VCaP (cell line): ENCODE measurements at regions not wholly inside any gene's neighbourhood (a gene's known extent, or its start where the extent isn't known, plus 50 kb on each side); places are given as distances from the start of the nearest gene placed in this dataset.
A peak's percentile ranks its signal among the peaks of the same experiment; 100 is the strongest.
"Not testable (repeated sequence)": the region's sequence is repeated elsewhere in the genome, so short reads cannot be mapped to it uniquely, and the experiment has no call there.

Source experiments
- H3K27ac ChIP-seq: fragments of 450-650 bp; 2 replicates; pipeline ENCODE4 v1.5.1; 2017
- TF ChIP-seq, protein P1 (sequence below): fragments of 450-650 bp; conservative IDR thresholded peaks from 2 replicates; pipeline ENCODE4 v1.5.1; 2017; ENCODE audit warnings: mild to moderate bottlenecking, moderate library complexity

DNA sequence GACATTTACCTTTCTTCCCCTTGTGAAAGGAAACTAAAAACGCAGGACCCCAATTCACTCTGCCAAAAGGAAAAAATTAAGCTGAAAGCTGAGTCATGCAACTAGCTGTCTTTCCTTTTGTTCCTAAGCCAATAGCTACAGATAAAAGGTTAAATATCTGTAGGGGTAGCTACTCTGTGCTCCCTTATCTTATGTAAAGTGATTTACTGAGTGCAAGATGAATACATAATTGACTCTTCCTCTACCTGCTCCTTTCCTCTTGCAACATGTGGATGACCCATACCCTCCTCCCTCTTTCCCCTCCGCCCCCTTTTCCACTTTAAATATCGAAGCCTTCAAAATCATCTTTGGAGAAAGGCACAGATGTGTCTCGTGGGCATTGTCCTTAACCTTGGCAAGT is 68.0 kb upstream of the ZNF157 start:
- H3K27ac ChIP-seq, result no peak overlapping the region
- TF ChIP-seq, protein P1, sequence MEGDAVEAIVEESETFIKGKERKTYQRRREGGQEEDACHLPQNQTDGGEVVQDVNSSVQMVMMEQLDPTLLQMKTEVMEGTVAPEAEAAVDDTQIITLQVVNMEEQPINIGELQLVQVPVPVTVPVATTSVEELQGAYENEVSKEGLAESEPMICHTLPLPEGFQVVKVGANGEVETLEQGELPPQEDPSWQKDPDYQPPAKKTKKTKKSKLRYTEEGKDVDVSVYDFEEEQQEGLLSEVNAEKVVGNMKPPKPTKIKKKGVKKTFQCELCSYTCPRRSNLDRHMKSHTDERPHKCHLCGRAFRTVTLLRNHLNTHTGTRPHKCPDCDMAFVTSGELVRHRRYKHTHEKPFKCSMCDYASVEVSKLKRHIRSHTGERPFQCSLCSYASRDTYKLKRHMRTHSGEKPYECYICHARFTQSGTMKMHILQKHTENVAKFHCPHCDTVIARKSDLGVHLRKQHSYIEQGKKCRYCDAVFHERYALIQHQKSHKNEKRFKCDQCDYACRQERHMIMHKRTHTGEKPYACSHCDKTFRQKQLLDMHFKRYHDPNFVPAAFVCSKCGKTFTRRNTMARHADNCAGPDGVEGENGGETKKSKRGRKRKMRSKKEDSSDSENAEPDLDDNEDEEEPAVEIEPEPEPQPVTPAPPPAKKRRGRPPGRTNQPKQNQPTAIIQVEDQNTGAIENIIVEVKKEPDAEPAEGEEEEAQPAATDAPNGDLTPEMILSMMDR, result no peak

DNA sequence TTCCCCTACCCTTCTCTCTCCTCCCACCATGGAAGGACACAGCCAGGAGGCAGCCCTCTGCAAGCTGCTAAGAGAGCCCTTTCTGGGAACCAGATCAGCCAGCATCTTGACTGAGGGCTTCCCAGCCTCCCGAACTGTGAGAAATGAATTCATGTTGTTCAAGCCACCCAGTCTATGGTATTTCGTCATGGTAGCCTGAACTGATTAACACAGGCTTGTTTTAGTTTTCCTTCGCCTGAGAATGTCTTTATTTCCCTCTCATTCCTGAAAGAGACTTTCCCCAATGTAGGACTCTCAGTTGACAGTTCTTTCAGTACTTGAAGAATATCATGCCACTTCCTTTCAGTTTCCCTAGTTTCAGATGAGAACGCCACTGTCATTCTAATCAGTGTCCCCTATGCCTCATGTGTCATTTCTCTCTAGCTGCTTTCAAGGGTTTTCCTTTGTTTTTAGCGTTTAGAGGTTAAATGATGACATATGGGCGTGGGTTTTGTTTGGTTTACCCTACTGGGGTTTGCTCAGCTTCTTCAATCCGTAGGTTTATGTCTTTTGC is 63.8 kb upstream of the ZNF157 start:
- H3K27ac ChIP-seq, result not testable (repeated sequence)

DNA sequence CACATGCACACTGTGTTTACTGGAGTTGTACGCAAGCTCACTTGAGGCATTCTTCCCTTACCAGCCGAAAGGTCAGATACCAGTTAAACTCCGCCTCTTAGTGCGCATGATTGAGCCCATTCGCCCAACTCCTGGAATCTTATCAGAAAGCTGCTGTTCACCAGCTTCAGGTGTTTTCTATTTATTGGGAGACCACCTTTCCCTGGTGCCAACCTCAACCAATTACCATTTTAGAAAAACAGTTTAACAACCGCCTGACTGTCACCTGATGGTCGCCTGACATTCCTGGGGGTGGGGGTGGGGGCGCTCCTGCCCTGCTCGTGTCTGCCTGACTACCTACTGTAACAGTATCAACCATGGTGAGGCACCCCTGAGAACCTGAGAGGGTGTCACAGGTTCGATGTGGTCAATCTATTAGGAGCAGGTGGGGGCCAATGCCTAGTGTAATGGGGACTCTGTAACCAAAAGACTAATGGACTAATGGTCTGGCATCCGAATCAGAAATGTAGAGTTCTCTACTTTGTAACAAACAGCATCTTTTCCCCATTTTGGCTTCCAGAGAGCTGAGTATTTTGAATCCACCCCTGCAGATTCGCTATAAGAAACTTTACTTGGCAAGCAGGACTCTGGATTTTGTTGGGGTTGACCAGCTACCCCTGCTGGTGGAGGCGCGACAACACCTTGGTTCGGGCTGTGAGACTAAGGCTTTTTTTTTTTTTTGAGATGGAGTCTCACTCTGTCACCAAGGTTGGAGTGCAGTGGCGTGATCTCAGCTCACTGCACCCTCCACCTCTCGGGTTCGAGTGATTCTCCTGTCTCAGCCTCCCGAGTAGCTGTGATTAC is 58.2 kb upstream of the ZNF157 start:
- no peak overlapping the region for H3K27ac ChIP-seq
- TF ChIP-seq, protein P1, result peak; percentile 54

DNA sequence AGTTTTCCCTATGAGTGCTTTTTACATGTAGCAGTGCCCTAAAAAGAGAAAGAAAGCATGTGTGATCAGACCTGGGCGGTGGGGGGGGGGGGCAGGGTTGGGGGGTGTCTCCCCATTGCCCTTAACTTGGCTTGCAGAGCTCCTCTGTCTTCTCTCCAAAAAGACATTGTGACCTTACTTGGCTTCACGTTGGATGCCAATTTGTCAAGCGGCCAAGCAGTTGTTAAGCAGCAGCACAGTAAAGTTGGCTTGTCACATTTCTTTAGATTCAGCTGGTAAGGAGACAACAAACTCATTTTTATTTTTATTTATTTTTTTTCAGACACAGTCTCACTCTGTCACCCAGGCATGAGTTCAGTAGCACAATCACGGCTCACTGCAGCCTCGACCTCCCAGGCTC is 57.3 kb upstream of the ZNF157 start:
- H3K27ac ChIP-seq, result no peak overlapping the region
- TF ChIP-seq, protein P1, result no peak

DNA sequence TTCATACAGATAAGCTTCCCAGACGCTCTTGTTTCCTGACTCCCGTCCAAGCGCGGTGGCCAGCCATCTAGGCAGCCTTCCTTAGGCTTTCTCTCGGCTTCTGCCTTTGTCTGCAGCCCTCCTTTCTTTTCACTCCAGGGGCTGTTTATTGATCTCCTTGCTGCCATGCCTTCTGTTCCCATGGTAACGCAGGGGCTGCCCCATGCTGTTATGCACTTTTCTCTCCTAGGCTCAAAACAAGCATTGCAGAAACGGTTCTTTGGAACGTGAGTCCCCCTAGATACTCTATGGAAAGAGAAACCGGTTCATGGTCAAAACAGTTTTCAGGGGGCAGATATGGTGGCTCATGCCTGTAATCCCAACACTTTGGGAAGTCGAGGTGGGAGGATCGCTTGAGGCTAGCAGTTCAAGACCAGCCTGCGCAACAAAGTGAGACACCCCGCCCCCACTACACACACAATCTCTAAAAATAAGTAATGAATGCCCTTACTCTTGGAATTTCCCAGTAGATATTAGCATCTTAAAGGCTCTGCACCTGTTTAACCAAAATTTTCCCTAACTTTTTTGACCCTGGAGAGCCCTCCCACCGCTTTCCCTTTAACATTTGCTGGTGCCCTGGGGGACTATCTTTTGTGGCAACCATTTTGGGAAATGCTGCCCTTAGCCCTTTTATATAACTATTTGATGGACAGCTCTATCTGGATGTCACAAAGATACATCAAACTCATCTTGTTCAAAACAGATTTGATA is 53.9 kb upstream of the ZNF157 start:
- no peak overlapping the region for H3K27ac ChIP-seq

More for the DNA sequence above, 53.9 kb upstream of the ZNF157 start:
- TF ChIP-seq, protein P1, result no peak
